ENCODE measurements at regions not wholly inside any gene's neighbourhood (a gene's known extent, or its start where the extent isn't known, plus 50 kb on each side); places are given as distances from the start of the nearest gene placed in this dataset.

DNA sequence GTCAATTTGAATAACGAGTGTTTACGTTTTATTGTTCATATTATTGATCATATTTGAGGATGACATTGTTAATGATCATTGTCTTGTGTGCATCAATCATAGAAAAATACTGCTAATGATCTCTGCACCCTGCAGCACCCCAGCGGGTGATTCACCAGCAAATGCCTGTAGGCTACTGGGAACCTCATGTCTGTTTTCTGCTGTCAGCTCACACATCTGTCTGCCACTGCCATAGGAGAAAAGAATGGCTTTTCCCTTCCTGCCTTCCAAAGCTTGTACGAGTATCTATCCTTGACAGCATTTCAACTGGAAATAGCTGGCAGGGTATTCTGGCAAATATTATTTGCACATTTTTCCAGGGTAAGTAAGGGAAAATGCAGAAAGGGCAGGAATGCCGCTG lies 272.1 kb upstream of the TRAM1L1 start:
- no peak overlapping the region for H3K27ac ChIP-seq
- H3K27me3 ChIP-seq (replicated peaks) = no peaks in the 10 kb centered on the region

DNA sequence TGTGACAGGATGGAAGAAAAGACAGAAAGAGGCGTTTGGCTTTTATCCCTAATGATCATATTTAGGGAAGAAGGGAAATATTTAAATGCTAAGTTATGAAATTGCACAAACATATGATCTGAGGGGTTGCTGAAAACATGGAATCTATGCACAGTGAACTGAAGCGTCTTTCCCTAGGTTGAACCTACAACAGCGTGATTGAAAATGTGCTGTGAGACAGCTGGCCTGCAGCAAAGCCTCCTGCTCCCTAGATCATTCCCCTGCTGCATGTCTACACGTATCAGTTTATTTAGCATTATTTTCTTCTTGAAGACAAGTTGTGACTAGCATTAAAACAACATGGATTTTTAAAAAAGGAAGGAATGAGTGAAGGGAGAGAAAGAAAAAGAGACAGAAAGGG lies 272.5 kb upstream of the TRAM1L1 start:
- DNase-seq (ENCODE audit: low read depth in 1 of 2, low spot score in 2 of 2) = no peak
- no peaks in the 10 kb centered on the region for H3K36me3 ChIP-seq
- no peaks in the 10 kb centered on the region for H3K4me1 ChIP-seq (replicated peaks)
- H3K9me3 ChIP-seq (replicated peaks) = no peaks in the 10 kb centered on the region
- no peaks in the 10 kb centered on the region for H3K27me3 ChIP-seq (replicated peaks)
- no peak overlapping the region for H3K4me3 ChIP-seq
- no peak overlapping the region for H3K27ac ChIP-seq

More for the DNA sequence above, 272.1 kb upstream of the TRAM1L1 start:
- no peaks in the 10 kb centered on the region for H3K4me1 ChIP-seq (replicated peaks)
- no peaks in the 10 kb centered on the region for H3K9me3 ChIP-seq (replicated peaks)
- no peak overlapping the region for H3K4me3 ChIP-seq
- H3K36me3 ChIP-seq = no peaks in the 10 kb centered on the region
- DNase-seq (ENCODE audit: low read depth in 1 of 2, low spot score in 2 of 2) = no peak

DNA sequence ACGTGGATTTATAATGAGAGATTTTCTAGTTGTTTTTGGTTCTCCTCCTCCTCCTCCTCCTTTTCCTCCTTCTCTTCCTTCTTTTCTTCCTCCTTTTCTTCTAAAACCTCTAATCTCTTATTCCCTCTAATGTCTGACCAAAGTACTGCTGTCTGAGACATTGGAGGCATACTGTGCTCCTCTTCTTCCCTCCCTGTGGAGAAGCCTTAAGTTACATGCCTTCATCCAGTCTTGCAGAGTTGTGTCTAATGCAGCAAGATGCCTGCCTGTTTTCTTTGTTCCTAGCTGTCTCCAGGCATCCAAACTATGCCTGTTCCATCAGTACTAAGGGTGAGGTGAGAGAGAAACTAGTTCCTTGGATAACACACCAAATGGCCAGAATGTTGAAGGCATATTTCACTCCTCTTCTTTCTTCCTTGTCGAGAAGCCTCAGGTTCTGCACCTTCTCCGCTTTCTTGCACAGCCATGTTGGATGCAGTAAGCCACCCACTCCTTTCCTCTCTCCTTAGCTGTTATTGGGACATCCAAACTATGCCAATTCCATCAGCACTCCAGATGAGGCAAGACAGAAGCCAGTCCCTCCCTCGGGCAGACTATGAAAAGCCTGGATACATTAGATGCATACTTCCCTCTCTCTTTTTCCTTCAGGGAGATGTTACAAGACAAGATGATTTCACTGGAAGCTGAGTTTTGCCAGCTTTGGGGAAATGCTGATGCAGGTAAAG lies 285.7 kb upstream of the TRAM1L1 start:
- H3K4me1 ChIP-seq (replicated peaks) = no peaks in the 10 kb centered on the region
- no peak for DNase-seq (ENCODE audit: low read depth in 1 of 2, low spot score in 2 of 2)
- H3K27me3 ChIP-seq (replicated peaks) = no peaks in the 10 kb centered on the region
- H3K36me3 ChIP-seq = no peaks in the 10 kb centered on the region
- no peaks in the 10 kb centered on the region for H3K9me3 ChIP-seq (replicated peaks)
- no peak overlapping the region for H3K27ac ChIP-seq
- no peak overlapping the region for H3K4me3 ChIP-seq

DNA sequence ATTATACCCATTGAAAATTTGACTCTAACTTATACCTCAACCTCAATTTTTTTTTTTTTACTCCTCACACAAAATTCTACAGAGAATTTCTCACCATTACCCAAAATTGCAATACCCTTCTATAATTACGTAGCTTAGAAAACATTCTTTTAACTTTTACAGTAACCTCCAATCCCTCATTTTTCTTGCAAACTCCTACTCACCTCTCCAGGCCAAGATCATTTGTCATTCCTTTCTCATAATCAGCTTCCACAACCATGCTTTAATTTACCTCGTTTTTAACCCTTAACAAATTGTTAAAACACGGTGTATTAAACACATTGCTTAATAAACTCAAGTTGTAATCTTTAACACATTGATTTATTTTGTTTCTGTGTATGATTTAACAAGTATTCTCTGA lies 289.7 kb upstream of the TRAM1L1 start:
- Histone ChIP-seq H3K4me3 (no peak overlapping the region), H3K9me3 (replicated peaks) (no peaks in the 10 kb centered on the region), H3K4me1 (replicated peaks) (no peaks in the 10 kb centered on the region), H3K27ac (no peak overlapping the region), H3K27me3 (replicated peaks) (no peaks in the 10 kb centered on the region), H3K36me3 (no peaks in the 10 kb centered on the region)
- DNase-seq (ENCODE audit: low read depth in 1 of 2, low spot score in 2 of 2) = no peak

DNA sequence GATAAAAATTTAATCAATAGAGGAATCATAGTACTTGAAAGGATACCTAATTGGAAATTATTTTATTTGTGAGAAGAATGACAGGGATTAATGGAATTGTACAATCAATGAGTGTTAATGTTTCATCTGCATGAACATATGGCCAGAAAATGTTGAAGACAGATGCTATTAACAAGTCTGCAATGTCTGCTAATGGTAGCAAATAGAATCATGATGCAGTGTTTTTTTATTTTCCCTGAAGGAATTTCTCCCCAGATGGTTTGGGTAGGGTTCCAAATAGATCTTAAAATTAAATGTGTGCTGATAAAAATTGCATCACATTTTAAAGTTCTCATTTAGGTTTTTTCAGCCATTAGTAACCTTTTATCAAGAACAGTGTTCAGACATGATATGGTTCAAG lies 291.3 kb upstream of the TRAM1L1 start:
- Histone ChIP-seq H3K27me3 (replicated peaks) (no peaks in the 10 kb centered on the region), H3K4me3 (no peak overlapping the region), H3K4me1 (replicated peaks) (no peaks in the 10 kb centered on the region), H3K36me3 (no peaks in the 10 kb centered on the region), H3K27ac (no peak overlapping the region), H3K9me3 (replicated peaks) (no peaks in the 10 kb centered on the region)
- no peak for DNase-seq (ENCODE audit: low read depth in 1 of 2, low spot score in 2 of 2)

DNA sequence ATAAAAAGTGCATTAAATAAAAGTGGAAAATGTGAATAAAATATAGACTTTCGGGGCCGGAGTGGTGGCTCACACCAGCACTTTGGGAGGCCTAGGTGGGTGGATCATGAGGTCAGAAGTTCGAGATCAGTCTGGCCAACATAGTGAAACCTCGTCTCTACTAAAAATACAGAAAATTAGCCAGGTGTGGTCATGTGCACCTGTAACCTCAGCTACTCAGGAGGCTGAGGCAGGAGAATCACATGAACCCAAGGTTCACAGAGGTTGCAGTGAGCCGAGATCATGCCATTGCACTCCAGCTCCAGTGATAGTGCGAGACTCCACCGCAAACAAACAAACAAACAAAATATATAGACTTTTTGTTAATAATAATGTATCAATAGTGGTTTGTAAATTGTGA lies 293.6 kb upstream of the TRAM1L1 start:
- no peaks in the 10 kb centered on the region for H3K36me3 ChIP-seq
- DNase-seq (ENCODE audit: low read depth in 1 of 2, low spot score in 2 of 2) = no peak
- no peak overlapping the region for H3K4me3 ChIP-seq
- no peaks in the 10 kb centered on the region for H3K27me3 ChIP-seq (replicated peaks)
- no peaks in the 10 kb centered on the region for H3K9me3 ChIP-seq (replicated peaks)
- H3K27ac ChIP-seq = no peak overlapping the region
- no peaks in the 10 kb centered on the region for H3K4me1 ChIP-seq (replicated peaks)

DNA sequence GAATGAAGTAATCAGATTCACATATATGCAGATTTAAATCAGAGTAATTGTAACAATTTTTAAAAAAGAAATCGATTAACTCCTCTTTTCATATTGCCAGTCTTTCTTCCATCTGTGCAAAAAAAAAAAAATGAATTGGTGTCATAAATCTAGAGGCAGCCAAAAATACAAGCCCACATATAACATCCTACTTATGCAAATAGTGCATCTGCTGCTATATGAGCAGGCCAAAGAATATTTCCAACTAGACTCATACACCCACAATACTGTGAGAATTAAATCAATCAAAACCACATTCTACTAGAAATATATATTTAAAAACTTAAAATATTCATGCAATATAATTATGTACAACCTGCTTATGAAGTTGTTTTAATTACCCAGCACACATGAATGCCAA lies 298.1 kb upstream of the TRAM1L1 start:
- H3K4me3 ChIP-seq = no peak overlapping the region
- no peaks in the 10 kb centered on the region for H3K4me1 ChIP-seq (replicated peaks)
- no peak overlapping the region for H3K27ac ChIP-seq
- no peak for DNase-seq (ENCODE audit: low read depth in 1 of 2, low spot score in 2 of 2)
- H3K36me3 ChIP-seq = no peaks in the 10 kb centered on the region
- no peaks in the 10 kb centered on the region for H3K27me3 ChIP-seq (replicated peaks)
- no peaks in the 10 kb centered on the region for H3K9me3 ChIP-seq (replicated peaks)

DNA sequence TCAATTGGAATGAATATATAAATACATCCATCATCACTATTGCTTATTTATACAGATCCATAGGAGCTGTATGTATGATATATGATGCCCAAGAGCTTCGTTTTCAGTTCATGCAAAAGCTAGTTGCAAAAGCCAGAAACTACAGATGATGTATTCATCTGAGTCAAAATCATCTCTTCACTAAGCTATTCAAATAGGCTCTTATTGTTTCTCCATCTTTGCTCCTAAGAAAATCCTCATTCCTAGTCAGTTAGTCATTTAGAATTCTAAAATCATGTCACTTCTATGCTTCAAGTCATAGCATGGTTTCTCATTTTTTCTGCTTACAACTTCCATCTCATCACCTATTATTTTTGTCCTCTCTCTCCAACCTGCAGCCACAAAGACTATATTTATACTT lies 300.1 kb upstream of the TRAM1L1 start:
- Histone ChIP-seq H3K4me1 (replicated peaks) (no peaks in the 10 kb centered on the region), H3K4me3 (no peak overlapping the region), H3K27ac (no peak overlapping the region), H3K36me3 (no peaks in the 10 kb centered on the region), H3K27me3 (replicated peaks) (no peaks in the 10 kb centered on the region), H3K9me3 (replicated peaks) (no peaks in the 10 kb centered on the region)
- DNase-seq (ENCODE audit: low read depth in 1 of 2, low spot score in 2 of 2) = no peak

DNA sequence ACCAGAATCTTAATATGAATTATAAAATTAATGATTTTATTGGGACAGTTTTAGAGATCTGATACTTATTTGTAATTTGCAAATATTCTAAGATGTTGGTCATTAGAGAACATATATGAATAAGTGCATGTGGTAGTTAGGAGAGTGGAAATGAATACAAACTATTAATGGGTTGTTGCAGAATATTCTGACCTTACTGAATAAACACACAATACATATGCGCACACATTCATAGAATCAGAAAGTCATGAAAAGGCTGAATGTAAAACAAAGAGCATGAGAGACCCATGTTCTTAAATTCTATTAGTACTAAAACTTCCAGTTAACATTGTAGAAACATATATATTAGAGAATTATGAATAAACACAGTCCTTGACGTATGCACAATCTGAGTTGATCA lies 301.7 kb upstream of the TRAM1L1 start:
- Histone ChIP-seq H3K36me3 (no peaks in the 10 kb centered on the region), H3K27ac (no peak overlapping the region), H3K4me3 (no peak overlapping the region), H3K4me1 (replicated peaks) (no peaks in the 10 kb centered on the region), H3K27me3 (replicated peaks) (no peaks in the 10 kb centered on the region), H3K9me3 (replicated peaks) (no peaks in the 10 kb centered on the region)
- no peak for DNase-seq (ENCODE audit: low read depth in 1 of 2, low spot score in 2 of 2)

DNA sequence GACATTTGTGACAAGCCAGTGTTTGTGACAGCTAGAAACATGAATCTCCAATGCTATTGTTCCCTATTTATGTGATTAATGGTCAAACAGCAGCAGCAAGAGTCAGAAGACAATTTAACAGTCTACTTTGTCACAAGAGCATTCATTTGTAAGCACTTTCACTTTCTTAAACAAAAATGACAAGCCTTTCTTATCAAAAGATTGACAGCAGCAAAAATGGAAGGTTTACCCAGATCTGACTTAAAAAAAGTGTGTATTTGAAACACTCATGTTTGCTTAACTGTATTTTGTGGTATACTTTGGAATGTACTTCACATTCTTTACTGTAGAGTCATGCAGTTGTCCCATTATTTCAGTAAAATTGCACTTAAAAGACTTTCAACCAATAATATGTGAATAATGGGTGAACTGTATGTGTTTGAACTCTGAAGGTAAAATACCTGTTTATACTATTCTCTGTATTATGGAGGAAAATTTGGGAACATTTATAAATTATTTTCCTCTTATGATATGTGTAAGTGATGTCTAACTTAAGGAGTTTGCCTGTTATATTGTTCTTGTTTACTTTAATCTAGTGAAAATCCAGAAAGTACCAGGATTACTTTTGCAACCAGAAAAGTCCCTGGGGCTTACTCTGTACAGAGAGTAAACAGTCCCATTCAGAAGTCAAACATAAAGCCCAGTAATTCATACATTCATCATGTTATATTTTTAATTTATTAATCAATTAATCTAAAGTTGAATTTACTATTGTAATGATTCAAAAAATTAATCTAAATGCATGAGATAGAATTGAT lies 314.9 kb upstream of the TRAM1L1 start:
- Histone ChIP-seq H3K4me1 (replicated peaks) (peaks cover 17% of the 10 kb centered on the region), H3K36me3 (no peaks in the 10 kb centered on the region), H3K9me3 (replicated peaks) (no peaks in the 10 kb centered on the region), H3K27ac (peak overlapping the region; percentile 80), H3K27me3 (replicated peaks) (no peaks in the 10 kb centered on the region), H3K4me3 (no peak overlapping the region)
- peak in 1 of 2 experiments; percentile 89 for DNase-seq (ENCODE audit: low read depth in 1 of 2, low spot score in 2 of 2)

DNA sequence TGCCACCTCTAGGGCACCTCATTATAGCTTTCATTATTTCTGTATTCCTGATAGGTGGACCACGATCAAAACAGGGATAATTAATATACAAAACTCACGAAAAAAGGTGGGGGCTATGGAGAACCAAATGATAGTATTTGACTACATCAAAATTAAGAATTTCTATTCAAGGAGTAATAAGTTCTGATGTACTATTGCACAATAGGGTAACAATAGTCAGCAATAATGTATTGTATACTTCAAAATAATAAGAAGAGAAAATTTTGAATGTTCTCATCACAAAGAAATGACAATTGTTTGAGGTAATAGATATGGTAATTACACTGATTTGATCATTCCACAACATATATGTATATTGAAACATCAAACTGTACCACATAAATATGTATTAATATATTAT lies 327.3 kb upstream of the TRAM1L1 start:
- Histone ChIP-seq H3K9me3 (replicated peaks) (no peaks in the 10 kb centered on the region), H3K4me3 (no peak overlapping the region), H3K36me3 (no peaks in the 10 kb centered on the region), H3K27ac (no peak overlapping the region), H3K27me3 (replicated peaks) (no peaks in the 10 kb centered on the region), H3K4me1 (replicated peaks) (0 out of 2 replicates have a peak, but pooled peaks cover under 1% of the 10 kb centered on the region)
- DNase-seq (ENCODE audit: low read depth in 1 of 2, low spot score in 2 of 2) = no peak

DNA sequence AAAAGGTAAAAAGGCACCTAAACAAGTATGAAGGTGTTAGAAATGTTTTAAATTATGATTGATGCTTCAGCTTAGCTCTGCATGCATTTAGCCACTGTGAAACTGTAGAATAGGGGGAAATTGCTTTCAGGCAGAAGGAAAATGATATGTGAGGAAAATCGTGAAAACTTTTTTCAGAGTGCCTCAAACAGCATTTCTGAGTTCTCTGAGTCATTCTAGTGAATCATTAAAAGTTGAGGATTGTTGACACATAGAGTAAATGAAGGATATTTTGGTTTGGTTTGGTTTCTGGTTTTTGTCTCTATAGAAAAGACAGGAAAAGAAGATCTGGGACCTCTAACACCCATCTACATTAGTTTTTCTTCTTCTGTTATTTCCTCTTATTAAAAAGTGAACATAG lies 332.5 kb upstream of the TRAM1L1 start:
- no peaks in the 10 kb centered on the region for H3K27me3 ChIP-seq (replicated peaks)
- H3K9me3 ChIP-seq (replicated peaks) = no peaks in the 10 kb centered on the region
- no peak overlapping the region for H3K4me3 ChIP-seq
- peaks cover 8% of the 10 kb centered on the region; the same call in 1 of the 2 replicates for H3K4me1 ChIP-seq (replicated peaks)
- DNase-seq (ENCODE audit: low read depth in 1 of 2, low spot score in 2 of 2) = no peak
- H3K27ac ChIP-seq = no peak overlapping the region
- H3K36me3 ChIP-seq = no peaks in the 10 kb centered on the region

DNA sequence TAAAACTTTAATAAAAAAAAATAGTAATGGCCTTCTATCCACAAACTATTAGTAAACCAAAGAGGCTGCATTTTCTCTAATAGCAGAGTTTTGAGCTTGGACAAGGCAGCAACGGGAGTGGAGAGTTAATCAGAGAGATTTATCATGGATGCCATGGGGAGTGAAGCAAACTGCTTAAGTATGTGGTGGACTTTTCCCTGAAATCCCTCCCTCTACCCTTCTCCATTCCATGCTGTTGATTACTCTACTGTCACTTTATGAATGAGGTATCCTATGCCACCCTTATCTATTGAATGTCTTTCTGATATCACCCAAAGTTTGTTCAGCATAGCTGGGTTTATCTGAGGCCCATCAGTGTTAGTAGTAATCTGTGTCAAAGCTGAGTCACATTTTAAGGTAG lies 335.6 kb upstream of the TRAM1L1 start:
- H3K36me3 ChIP-seq = no peaks in the 10 kb centered on the region
- H3K4me3 ChIP-seq = no peak overlapping the region
- DNase-seq (ENCODE audit: low read depth in 1 of 2, low spot score in 2 of 2) = no peak
- no peaks in the 10 kb centered on the region for H3K27me3 ChIP-seq (replicated peaks)
- H3K4me1 ChIP-seq (replicated peaks) = peaks cover 8% of the 10 kb centered on the region; the same call in 1 of the 2 replicates
- no peak overlapping the region for H3K27ac ChIP-seq
- H3K9me3 ChIP-seq (replicated peaks) = no peaks in the 10 kb centered on the region

DNA sequence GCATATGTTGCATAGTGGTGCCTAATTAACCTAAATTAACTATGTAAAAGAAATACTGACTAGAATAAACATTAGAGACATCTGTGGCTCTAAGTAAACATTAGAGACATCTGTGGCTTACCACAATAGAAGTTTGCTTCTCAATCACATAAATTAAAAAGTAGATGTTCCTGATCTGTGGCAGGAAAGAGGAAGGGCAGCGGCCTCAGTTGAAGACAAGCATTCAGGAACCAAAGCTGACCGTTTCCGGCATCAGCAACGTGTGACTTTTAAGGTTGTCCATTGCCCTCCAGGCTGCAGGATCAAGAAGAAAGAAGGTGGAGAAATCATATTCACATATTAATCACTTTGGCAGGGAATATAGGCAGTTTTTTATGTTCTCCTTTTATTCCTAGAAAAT lies 336.3 kb upstream of the TRAM1L1 start:
- Histone ChIP-seq H3K36me3 (no peaks in the 10 kb centered on the region), H3K9me3 (replicated peaks) (no peaks in the 10 kb centered on the region), H3K4me1 (replicated peaks) (peaks cover 8% of the 10 kb centered on the region; the same call in 1 of the 2 replicates), H3K27ac (no peak overlapping the region), H3K27me3 (replicated peaks) (no peaks in the 10 kb centered on the region), H3K4me3 (no peak overlapping the region)
- DNase-seq (ENCODE audit: low read depth in 1 of 2, low spot score in 2 of 2) = no peak
